Fibroblast of mammary gland (primary cell): ENCODE measurements at regions not wholly inside any gene's neighbourhood (a gene's known extent, or its start where the extent isn't known, plus 50 kb on each side); places are given as distances from the start of the nearest gene placed in this dataset.

Experiments used
- DNase-seq: peaks from one replicate; pipeline ENCODE4 v3.0.0-alpha.2; 2010; ENCODE audit warnings: low read depth
- H3K4me3 ChIP-seq: 2 replicates; pipeline ENCODE4 v1.5.1; 2011; ENCODE audit warnings: low read depth, mild to moderate bottlenecking, low read length, moderate library complexity; ENCODE audit not compliant: control insufficient read depth
- CTCF ChIP-seq: conservative IDR thresholded peaks from 2 replicates; pipeline ENCODE4 v1.5.1; 2011; ENCODE audit warnings: low read depth, low read length, inconsistent platforms; ENCODE audit not compliant: control insufficient read depth, insufficient read depth

- TF ChIP-seq CTCF = no peak
- no peak for DNase-seq
- no peak overlapping the region for H3K4me3 ChIP-seq
Observed at GRCh38 chr20:6657111-6657510, 110.4 kb upstream of the BMP2 start.

GRCh38 chr20:6654513-6655252, 112.8 kb upstream of the BMP2 start:
- H3K4me3 ChIP-seq = no peak overlapping the region
- peak; percentile 27 for DNase-seq
- no peak for TF ChIP-seq CTCF

- no peak for TF ChIP-seq CTCF
- DNase-seq = no peak
- H3K4me3 ChIP-seq = no peak overlapping the region
Observed at GRCh38 chr20:6651561-6651960, 115.9 kb upstream of the BMP2 start.

GRCh38 chr20:6651016-6651415, 116.5 kb upstream of the BMP2 start:
- no peak overlapping the region for H3K4me3 ChIP-seq
- peak; percentile 91 for DNase-seq
- no peak for TF ChIP-seq CTCF

- no peak overlapping the region for H3K4me3 ChIP-seq
- no peak for DNase-seq
- no peak for TF ChIP-seq CTCF
Observed at GRCh38 chr20:6646021-6646636, 121.4 kb upstream of the BMP2 start.

GRCh38 chr20:6644813-6645628, 122.5 kb upstream of the BMP2 start:
- H3K4me3 ChIP-seq = no peak overlapping the region
- no peak for TF ChIP-seq CTCF
- no peak for DNase-seq
